H9 (cell line): ENCODE measurements at regions not wholly inside any gene's neighbourhood (a gene's known extent, or its start where the extent isn't known, plus 50 kb on each side); places are given as distances from the start of the nearest gene placed in this dataset.

ENCODE experiments used
- DNase-seq: peaks from one replicate; pipeline ENCODE4 v3.0.0-alpha.2; 2017
- H2AFZ ChIP-seq: one replicate; pipeline ENCODE4 v1.6.1; 2013; ENCODE audit warnings: mild to moderate bottlenecking, low read length, control low read depth, moderate library complexity
- H2AK5ac ChIP-seq: 2 replicates; pipeline ENCODE4 v1.6.1; 2013; ENCODE audit warnings: low read length, control low read depth, mixed read lengths; ENCODE audit not compliant: insufficient read length
- H2BK120ac ChIP-seq: one replicate; pipeline ENCODE4 v1.6.1; 2013; ENCODE audit warnings: low read depth, mild to moderate bottlenecking, low read length, control low read depth, inconsistent platforms; ENCODE audit not compliant: poor library complexity, severe bottlenecking
- H2BK12ac ChIP-seq: 2 replicates; pipeline ENCODE4 v1.6.1; 2013; ENCODE audit warnings: low read length, control low read depth, mixed read lengths, low read depth; ENCODE audit not compliant: insufficient read length
- H2BK15ac ChIP-seq: 2 replicates; pipeline ENCODE4 v1.6.1; 2013; ENCODE audit warnings: low read depth, low read length, control low read depth
- H2BK20ac ChIP-seq: one replicate; pipeline ENCODE4 v1.6.1; 2013; ENCODE audit warnings: low read depth, mild to moderate bottlenecking, low read length, control low read depth, inconsistent platforms; ENCODE audit not compliant: poor library complexity, severe bottlenecking
- H2BK5ac ChIP-seq: 2 replicates; pipeline ENCODE4 v1.6.1; 2013; ENCODE audit warnings: low read length, control low read depth, mixed read lengths; ENCODE audit not compliant: insufficient read length
- H3K14ac ChIP-seq: 2 replicates; pipeline ENCODE4 v1.6.1; 2013; ENCODE audit warnings: low read length, control low read depth; ENCODE audit not compliant: insufficient read depth
- H3K18ac ChIP-seq: 2 replicates; pipeline ENCODE4 v1.6.1; 2013; ENCODE audit warnings: low read depth, mild to moderate bottlenecking, mixed read lengths, low read length, control low read depth; ENCODE audit not compliant: insufficient read length
- H3K23ac ChIP-seq: 2 replicates; pipeline ENCODE4 v1.6.1; 2013; ENCODE audit warnings: low read length, control low read depth, mixed read lengths, low read depth; ENCODE audit not compliant: insufficient read length
- H3K23me2 ChIP-seq: 2 replicates; pipeline ENCODE4 v1.6.1; 2013; ENCODE audit warnings: low read depth, mild to moderate bottlenecking, mixed read lengths, low read length, control low read depth; ENCODE audit not compliant: insufficient read length, poor library complexity, severe bottlenecking
- H3K27ac ChIP-seq: 2 replicates; pipeline ENCODE4 v1.5.1; 2013; ENCODE audit warnings: low read length, control low read depth, mixed read lengths, low read depth; ENCODE audit not compliant: insufficient read length
- H3K27me3 ChIP-seq: 2 replicates; pipeline ENCODE4 v1.6.1; 2013; ENCODE audit warnings: low read length, control low read depth, inconsistent platforms; ENCODE audit not compliant: insufficient read depth
- H3K4ac ChIP-seq: 2 replicates; pipeline ENCODE4 v1.6.1; 2013; ENCODE audit warnings: low read depth, mild to moderate bottlenecking, control low read depth, inconsistent platforms, low read length, moderate library complexity
- H3K4me1 ChIP-seq: 2 replicates; pipeline ENCODE4 v1.6.1; 2013; ENCODE audit warnings: low read length, control low read depth, inconsistent platforms; ENCODE audit not compliant: insufficient read depth
- H3K4me2 ChIP-seq: 2 replicates; pipeline ENCODE4 v1.6.1; 2013; ENCODE audit warnings: low read length, control low read depth, mixed read lengths; ENCODE audit not compliant: insufficient read length, insufficient read depth
- H3K56ac ChIP-seq: 2 replicates; pipeline ENCODE4 v1.6.1; 2013; ENCODE audit warnings: low read depth, mild to moderate bottlenecking, mixed read lengths, low read length, control low read depth; ENCODE audit not compliant: insufficient read length
- H3K79me1 ChIP-seq: 2 replicates; pipeline ENCODE4 v1.6.1; 2013; ENCODE audit warnings: low read depth, mild to moderate bottlenecking, moderate library complexity, low read length, control low read depth, inconsistent platforms; ENCODE audit not compliant: insufficient read depth, poor library complexity, severe bottlenecking
- H3K79me2 ChIP-seq: 2 replicates; pipeline ENCODE4 v1.6.1; 2013; ENCODE audit warnings: low read length, control low read depth, inconsistent platforms; ENCODE audit not compliant: insufficient read depth
- H3K9ac ChIP-seq: 2 replicates; pipeline ENCODE4 v1.6.1; 2013; ENCODE audit warnings: low read length, control low read depth, mixed read lengths; ENCODE audit not compliant: insufficient read length; ENCODE audit errors: extremely low read depth
- H3K9me3 ChIP-seq: one replicate; pipeline ENCODE4 v1.6.1; 2013; ENCODE audit warnings: low read depth, low read length, inconsistent platforms; ENCODE audit not compliant: control insufficient read depth
- H3T11ph ChIP-seq: one replicate; pipeline ENCODE4 v1.6.1; 2013; ENCODE audit warnings: mild to moderate bottlenecking, low read length, control low read depth, inconsistent platforms
- H4K20me1 ChIP-seq: one replicate; pipeline ENCODE4 v1.6.1; 2013; ENCODE audit not compliant: control insufficient read depth, insufficient read length, insufficient read depth
- H4K5ac ChIP-seq: 2 replicates; pipeline ENCODE4 v1.6.1; 2013; ENCODE audit warnings: low read depth, mild to moderate bottlenecking, mixed read lengths, low read length, control low read depth; ENCODE audit not compliant: insufficient read length
- H4K8ac ChIP-seq: replicated peaks from 2 replicates; pipeline ENCODE4 v1.6.1; 2013; ENCODE audit warnings: low read length, control low read depth, mixed read lengths, low read depth; ENCODE audit not compliant: insufficient read length
- H4K91ac ChIP-seq: 2 replicates; pipeline ENCODE4 v1.6.1; 2013; ENCODE audit warnings: low read depth, mild to moderate bottlenecking, moderate library complexity, mixed read lengths, low read length, control low read depth; ENCODE audit not compliant: insufficient read length
- H3K27ac Mint-ChIP-seq, 3 experiments: 2 replicates in 2 of 3; 3 replicates in 1 of 3; pipeline ENCODE4 v1.8.0; 2020 to 2021; ENCODE audit warnings: mixed read lengths in 3 of 3, mild to moderate bottlenecking in 1 of 3, moderate library complexity in 1 of 3
- H3K27me3 Mint-ChIP-seq: 2 replicates; pipeline ENCODE4 v1.8.0; 2021; ENCODE audit warnings: low read depth, mild to moderate bottlenecking, moderate library complexity, mixed read lengths
- H3K36me3 Mint-ChIP-seq, 3 experiments: 2 replicates in 2 of 3; 3 replicates in 1 of 3; pipeline ENCODE4 v1.8.0; 2020 to 2021; ENCODE audit warnings: low read depth in 3 of 3, mixed read lengths in 3 of 3; ENCODE audit not compliant: insufficient read depth in 1 of 3
- H3K4me1 Mint-ChIP-seq, 2 experiments: 2 replicates each; pipeline ENCODE4 v1.8.0; 2020; ENCODE audit warnings: mixed read lengths in 2 of 2
- H3K4me3 Mint-ChIP-seq, 2 experiments: 2 replicates in 1 of 2; 3 replicates in 1 of 2; pipeline ENCODE4 v1.8.0; 2020 to 2021; ENCODE audit warnings: mild to moderate bottlenecking in 2 of 2, mixed read lengths in 2 of 2, moderate library complexity in 1 of 2
- H3K9me3 Mint-ChIP-seq, 2 experiments: 2 replicates in 1 of 2; 3 replicates in 1 of 2; pipeline ENCODE4 v1.8.0; 2020; ENCODE audit warnings: mild to moderate bottlenecking in 2 of 2, mixed read lengths in 2 of 2, moderate library complexity in 1 of 2
- CTCF ChIP-seq: fragments of 200-600 bp; sonication (generic); conservative IDR thresholded peaks from 3 replicates; pipeline ENCODE4 v1.8.0; 2021; ENCODE audit warnings: antibody characterized with exemption, mild to moderate bottlenecking
- WGBS: extraction: QIAGEN DNeasy Blood & Tissue Kit; methylation state at CpG from one replicate; pipeline ENCODE4 v1.1.7; 2013; ENCODE audit warnings: missing lambda C conversion rate, low lambda C conversion rate, mixed read lengths; ENCODE audit not compliant: insufficient read length; ENCODE audit errors: extremely low coverage; 5-methylcytosine and 5-hydroxymethylcytosine counted together

GRCh38 chr3:30306896-30307295 is 299.5 kb upstream of the TGFBR2 start:
- H3K79me1 ChIP-seq, result no peaks in the 10 kb centered on the region
- Mint-ChIP-seq H3K4me3 (no peak overlapping the region), H3K36me3 (peaks cover 3 to 5% (median 4%) of the 10 kb centered on the region in 3 experiments; a peak in 6 of 7 replicates), H3K9me3 (peaks cover 4 to 6% of the 10 kb centered on the region in 2 experiments), H3K27me3 (no peaks in the 10 kb centered on the region), H3K4me1 (peaks cover 0 to 2% of the 10 kb centered on the region in 2 experiments; a peak in 1 of 4 replicates), H3K27ac (no peak overlapping the region)
- H2BK15ac ChIP-seq, result no peak overlapping the region
- H2BK120ac ChIP-seq, result no peak overlapping the region
- no peak overlapping the region for H3K14ac ChIP-seq
- no peaks in the 10 kb centered on the region for H3K23me2 ChIP-seq
- H3K23ac ChIP-seq, result no peak overlapping the region
- no peak overlapping the region for H2AK5ac ChIP-seq
- no peaks in the 10 kb centered on the region for H3K27me3 ChIP-seq
- no peak overlapping the region for H2BK5ac ChIP-seq
- H3K4me2 ChIP-seq, result no peak overlapping the region
- H4K8ac ChIP-seq, result no peak overlapping the region
- H3K27ac ChIP-seq, result no peak overlapping the region
- WGBS, result no CpG with 5 or more reads among the region's 3 CpGs
- no peak overlapping the region for H2AFZ ChIP-seq
- no peaks in the 10 kb centered on the region for H4K20me1 ChIP-seq
- no peak overlapping the region for H4K91ac ChIP-seq
- no peak overlapping the region for H2BK20ac ChIP-seq
- no peak overlapping the region for H3K18ac ChIP-seq
- H3K9ac ChIP-seq, result no peak overlapping the region
- no peak overlapping the region for H3K56ac ChIP-seq
- H3K79me2 ChIP-seq, result no peaks in the 10 kb centered on the region
- no peaks in the 10 kb centered on the region for H3K9me3 ChIP-seq
- no peak overlapping the region for H2BK12ac ChIP-seq
- H3T11ph ChIP-seq, result no peak overlapping the region
- TF ChIP-seq CTCF, result no peak
- no peak overlapping the region for H4K5ac ChIP-seq
- no peak for DNase-seq
- H3K4me1 ChIP-seq, result no peaks in the 10 kb centered on the region
- H3K4ac ChIP-seq, result no peak overlapping the region
